A673 (cell line): ENCODE measurements at regions not wholly inside any gene's neighbourhood (a gene's known extent, or its start where the extent isn't known, plus 50 kb on each side); places are given as distances from the start of the nearest gene placed in this dataset.

Experiments
- EZH2 ChIP-seq: fragments of 200-600 bp; sonication (generic); IDR thresholded peaks from 2 replicates; pipeline ENCODE4 v1.6.1; 2017; ENCODE audit warnings: borderline replicate concordance, low read depth, mild to moderate bottlenecking, mixed read lengths, antibody characterized with exemption, low read length; ENCODE audit not compliant: poor library complexity, severe bottlenecking
- TF ChIP-seq, protein P1 (sequence below): fragments of 300-800, 200-600 bp; sonication (generic); conservative IDR thresholded peaks from 2 replicates; pipeline ENCODE4 v1.5.1; 2017; ENCODE audit warnings: low read depth, mild to moderate bottlenecking, antibody characterized with exemption, low read length, moderate library complexity, mixed read lengths

DNA sequence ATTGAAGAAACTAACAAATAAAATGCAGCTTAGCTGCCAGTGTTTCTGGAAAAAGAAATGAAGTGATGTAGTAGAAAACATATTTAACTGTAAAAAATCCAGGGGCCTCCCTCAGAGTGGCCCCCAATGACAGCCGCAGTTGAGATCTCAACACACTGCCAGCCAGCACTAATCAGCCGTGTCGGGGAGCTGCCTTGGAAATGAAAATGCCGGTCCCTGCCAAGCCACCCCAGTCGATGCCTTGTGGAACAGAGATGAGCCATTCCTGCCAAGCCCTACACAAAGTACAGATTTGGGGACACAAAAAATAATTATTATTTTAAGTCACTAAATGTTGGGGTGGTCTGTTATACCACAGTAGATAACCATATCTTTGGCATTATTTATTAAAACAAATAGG, 1342.4 kb downstream of the EFNB2 start:
- TF ChIP-seq, protein P1, sequence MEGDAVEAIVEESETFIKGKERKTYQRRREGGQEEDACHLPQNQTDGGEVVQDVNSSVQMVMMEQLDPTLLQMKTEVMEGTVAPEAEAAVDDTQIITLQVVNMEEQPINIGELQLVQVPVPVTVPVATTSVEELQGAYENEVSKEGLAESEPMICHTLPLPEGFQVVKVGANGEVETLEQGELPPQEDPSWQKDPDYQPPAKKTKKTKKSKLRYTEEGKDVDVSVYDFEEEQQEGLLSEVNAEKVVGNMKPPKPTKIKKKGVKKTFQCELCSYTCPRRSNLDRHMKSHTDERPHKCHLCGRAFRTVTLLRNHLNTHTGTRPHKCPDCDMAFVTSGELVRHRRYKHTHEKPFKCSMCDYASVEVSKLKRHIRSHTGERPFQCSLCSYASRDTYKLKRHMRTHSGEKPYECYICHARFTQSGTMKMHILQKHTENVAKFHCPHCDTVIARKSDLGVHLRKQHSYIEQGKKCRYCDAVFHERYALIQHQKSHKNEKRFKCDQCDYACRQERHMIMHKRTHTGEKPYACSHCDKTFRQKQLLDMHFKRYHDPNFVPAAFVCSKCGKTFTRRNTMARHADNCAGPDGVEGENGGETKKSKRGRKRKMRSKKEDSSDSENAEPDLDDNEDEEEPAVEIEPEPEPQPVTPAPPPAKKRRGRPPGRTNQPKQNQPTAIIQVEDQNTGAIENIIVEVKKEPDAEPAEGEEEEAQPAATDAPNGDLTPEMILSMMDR = no peak
- TF ChIP-seq EZH2 = no peak
